NCI-H1417 treated with DMSO at 0.1 percent for 48 hours (cell line): ENCODE measurements at regions not wholly inside any gene's neighbourhood (a gene's known extent, or its start where the extent isn't known, plus 50 kb on each side); places are given as distances from the start of the nearest gene placed in this dataset.
"Not testable (repeated sequence)": the region's sequence is repeated elsewhere in the genome, so short reads cannot be mapped to it uniquely, and the experiment has no call there.

Source experiments
- DNase-seq: peaks from one replicate; lab custom pipeline; 2025; lab: John Stamatoyannopoulos, UW

- no peak for DNase-seq
These were observed 108.9 kb upstream of the ADAMTS3 start for GRCh38 chr4:72677886-72678285.

DNA sequence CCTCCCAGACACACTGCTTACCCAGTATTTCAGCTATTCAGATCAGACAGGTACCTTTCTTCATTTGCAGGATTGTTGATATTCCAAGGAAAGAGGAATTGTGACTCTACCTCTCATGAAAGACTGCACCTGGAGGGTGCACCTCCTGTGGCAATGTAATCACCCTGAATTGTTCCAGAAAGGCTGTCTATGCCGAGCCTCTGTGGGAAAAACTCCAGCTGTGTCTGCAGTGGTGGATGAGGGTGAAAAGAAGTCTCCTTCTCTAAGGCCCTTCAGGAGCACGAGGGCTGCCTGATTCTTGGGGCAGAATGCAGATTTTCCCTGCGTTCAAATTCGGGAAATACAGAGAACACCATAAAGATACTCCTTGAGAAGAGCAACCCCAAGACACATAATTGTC, 108.2 kb upstream of the ADAMTS3 start:
- no peak for DNase-seq

DNA sequence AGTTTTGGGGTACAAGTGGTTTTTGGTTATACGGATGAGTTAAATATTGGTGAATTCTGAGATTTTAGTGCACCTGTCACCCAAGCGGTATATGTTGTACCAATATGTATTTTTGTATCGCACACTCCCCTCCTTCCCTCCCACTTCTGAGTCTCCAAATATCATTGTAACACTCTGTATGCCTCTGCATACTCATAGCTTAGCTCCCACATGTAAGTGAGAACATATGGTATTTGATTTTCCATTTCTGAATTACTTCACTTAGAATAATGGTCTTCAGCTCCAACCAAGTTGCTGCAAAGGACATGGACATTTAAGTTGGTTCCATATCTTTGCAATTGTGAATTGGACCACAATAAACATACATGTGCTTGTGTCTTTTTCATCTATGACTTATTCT, 103.0 kb upstream of the ADAMTS3 start:
- DNase-seq, result no peak

DNA sequence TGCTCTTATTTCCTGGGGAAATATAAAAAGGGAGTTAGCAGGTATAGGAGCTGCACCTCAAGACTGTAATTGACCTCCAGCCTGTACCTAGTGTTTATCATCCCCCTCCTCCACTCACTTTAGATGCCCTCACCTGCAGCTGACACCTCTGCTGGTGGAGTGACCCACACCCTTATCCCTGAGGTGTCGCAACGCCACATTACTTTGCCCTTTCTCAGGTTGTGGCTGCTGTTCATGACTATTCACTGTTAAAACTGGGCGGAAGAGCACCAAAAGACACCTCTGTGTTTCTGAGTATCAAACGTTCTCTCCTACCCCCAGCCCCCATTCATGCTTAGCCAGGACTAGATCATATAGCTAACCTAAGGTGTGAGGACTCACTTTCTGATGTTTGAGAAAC, 101.5 kb upstream of the ADAMTS3 start:
- DNase-seq, result no peak

DNA sequence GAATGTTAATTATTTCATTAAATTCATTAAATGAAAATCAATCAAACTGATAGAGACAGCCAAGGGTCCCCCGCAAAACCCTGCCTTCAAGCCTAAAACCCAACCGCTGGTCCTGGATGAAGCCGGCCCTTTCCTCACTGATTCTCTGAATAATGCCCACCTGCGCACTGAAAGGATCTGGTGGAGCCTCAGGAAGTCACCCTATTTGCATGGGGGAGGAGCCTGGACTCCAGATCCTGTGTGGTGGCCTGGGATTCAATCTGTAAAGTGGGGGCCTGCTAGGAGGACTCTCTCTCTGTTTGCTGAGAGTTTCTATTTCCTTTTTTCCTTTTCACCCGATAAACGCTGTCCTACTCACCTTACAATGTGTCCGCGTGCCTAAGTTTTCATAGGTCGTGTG, 97.9 kb upstream of the ADAMTS3 start:
- no peak for DNase-seq

DNA sequence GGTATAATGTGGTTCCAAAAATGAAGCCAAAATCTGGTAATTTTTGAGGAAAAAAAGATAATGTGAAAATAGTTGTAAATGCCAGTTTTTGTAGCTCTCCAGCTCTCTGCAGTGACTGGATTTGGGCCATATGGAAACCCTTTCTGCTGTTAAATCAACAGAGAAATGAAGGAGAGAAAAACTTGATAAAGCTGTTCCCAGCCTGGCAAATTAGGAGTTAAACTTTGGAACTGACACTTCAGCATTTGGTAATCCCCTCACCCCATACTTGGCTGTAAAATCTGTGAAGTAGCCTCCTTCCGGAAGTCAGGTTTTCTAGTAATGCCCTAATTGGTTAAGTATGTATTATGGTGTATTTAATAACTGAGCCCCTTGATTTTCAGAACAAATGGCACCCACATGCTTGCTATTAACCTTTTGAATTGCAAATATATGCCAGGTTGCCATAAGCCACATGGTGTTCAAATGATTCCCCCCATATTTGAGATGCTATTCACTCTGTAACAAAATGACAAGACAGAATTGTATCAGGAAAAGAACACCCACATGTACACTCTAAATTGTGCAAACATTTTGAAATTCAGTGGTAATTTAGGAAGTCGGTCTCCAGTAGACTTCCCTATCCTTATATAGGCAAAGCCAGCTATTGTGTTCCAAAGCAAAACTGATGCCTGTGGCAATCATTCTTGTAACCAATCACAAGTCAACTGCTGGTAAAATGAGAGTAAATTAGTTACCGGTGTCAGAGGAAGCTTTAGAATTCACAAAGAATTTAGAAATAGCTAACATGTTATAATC, 96.3 kb upstream of the ADAMTS3 start:
- DNase-seq, result no peak

- no peak for DNase-seq
These were observed 94.8 kb upstream of the ADAMTS3 start for GRCh38 chr4:72663828-72664227.

DNA sequence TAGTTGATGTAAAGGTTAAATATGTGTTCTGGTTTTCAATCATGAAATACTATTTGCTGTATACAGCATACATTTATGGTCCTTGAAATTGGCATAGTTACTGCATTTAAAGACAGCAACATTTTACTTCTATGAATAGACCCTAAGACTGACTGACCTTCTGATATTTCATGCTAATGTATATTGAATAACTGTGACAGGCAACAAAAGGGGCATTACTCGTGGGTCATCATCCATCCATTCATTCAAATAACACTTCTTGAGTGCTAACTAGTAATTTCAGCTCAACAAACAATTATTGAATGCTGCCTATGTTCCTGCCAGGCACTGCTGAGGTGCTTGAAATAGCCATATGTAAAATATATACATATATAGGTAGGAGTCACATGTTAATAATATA, 92.8 kb upstream of the ADAMTS3 start:
- no peak for DNase-seq

GRCh38 chr4:72641611-72642010, 72.6 kb upstream of the ADAMTS3 start:
- no peak for DNase-seq

GRCh38 chr4:72636866-72637265, 67.8 kb upstream of the ADAMTS3 start:
- DNase-seq, result not testable (repeated sequence)

DNA sequence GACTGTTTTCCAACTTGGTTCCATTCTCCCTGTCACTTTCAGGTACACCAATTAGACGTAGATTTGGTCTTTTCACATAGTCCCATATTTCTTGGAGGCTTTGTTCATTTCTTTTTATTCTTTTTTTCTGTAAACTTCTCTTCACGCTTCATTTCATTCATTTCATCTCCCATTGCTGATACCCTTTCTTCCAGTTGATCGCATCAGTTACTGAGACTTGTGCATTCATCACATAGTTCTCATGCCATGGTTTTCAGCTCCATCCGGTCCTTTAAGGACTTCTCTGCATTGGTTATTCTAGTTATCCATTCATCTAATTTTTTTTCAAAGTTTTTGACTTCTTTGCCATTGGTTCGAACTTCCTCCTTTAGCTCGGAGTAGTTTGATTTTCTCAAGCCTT, 66.9 kb upstream of the ADAMTS3 start:
- not testable (repeated sequence) for DNase-seq

- not testable (repeated sequence) for DNase-seq
These were observed 63.2 kb upstream of the ADAMTS3 start for GRCh38 chr4:72632253-72632652.

GRCh38 chr4:72631296-72631695, 62.3 kb upstream of the ADAMTS3 start:
- DNase-seq, result no peak

DNA sequence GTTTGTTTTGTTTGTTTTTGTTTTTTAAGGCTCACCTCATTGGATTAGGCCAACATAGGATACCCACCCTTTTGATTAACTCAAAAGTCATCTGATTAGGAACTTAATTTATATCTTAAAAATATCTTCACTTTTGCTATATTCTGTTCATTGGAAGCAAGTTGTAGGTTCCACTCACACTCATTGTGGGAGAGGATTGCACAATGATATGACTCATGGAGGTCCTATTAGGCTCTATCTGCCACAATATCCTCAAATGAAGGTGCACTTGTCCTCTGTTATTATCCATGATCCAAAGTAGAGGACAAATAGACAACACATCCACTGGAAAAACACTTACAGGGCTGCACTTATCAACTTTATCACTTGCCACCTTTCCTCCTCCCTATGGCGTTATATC, 60.5 kb upstream of the ADAMTS3 start:
- no peak for DNase-seq

DNA sequence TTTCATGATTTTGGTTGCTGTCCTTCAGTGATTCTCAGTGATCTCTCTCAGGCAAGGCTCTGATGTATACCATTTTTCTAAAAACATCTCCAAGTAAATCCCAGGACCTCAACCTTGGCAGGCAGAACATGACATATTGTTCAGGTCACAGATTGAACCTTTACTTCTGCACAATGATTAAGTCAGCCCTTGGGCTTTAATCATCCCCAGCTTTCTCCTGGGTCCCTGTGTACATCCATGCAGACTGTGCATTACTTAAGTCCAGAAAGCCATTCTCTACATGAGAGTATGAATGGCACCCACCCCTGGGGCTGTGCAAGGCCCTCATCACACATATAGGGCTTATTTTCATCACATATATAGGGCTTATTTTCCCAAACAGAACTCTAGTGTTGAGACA, 58.7 kb upstream of the ADAMTS3 start:
- no peak for DNase-seq
